ENCODE measurements at regions not wholly inside any gene's neighbourhood (a gene's known extent, or its start where the extent isn't known, plus 50 kb on each side); places are given as distances from the start of the nearest gene placed in this dataset.
"Not testable (repeated sequence)": the region's sequence is repeated elsewhere in the genome, so short reads cannot be mapped to it uniquely, and the experiment has no call there.

- DNase-seq (ENCODE audit: low spot score), result no peak
Observed at GRCh38 chr1:244322791-244323521, 128.8 kb downstream of the ADSS2 start.

GRCh38 chr1:244324176-244324883, 127.4 kb downstream of the ADSS2 start:
- no peak for DNase-seq (ENCODE audit: low spot score)

- no peak for DNase-seq (ENCODE audit: low spot score)
Observed at GRCh38 chr1:244325056-244325758, 126.5 kb downstream of the ADSS2 start.

GRCh38 chr1:244326757-244327156, 125.0 kb downstream of the ADSS2 start:
- DNase-seq (ENCODE audit: low spot score), result no peak

GRCh38 chr1:244327533-244327932, 124.2 kb downstream of the ADSS2 start:
- DNase-seq (ENCODE audit: low spot score), result no peak

- no peak for DNase-seq (ENCODE audit: low spot score)
Observed at GRCh38 chr1:244328476-244328875, 123.2 kb downstream of the ADSS2 start.

GRCh38 chr1:244329591-244330317, 122.0 kb downstream of the ADSS2 start:
- DNase-seq (ENCODE audit: low spot score), result no peak

GRCh38 chr1:244330318-244330625, 121.4 kb downstream of the ADSS2 start:
- DNase-seq (ENCODE audit: low spot score), result no peak

- DNase-seq (ENCODE audit: low spot score), result not testable (repeated sequence)
Observed at GRCh38 chr1:244332761-244333160, 118.9 kb downstream of the ADSS2 start.

GRCh38 chr1:244334315-244334714, 117.4 kb downstream of the ADSS2 start:
- DNase-seq (ENCODE audit: low spot score), result not testable (repeated sequence)

- not testable (repeated sequence) for DNase-seq (ENCODE audit: low spot score)
Observed at GRCh38 chr1:244334842-244335241, 116.9 kb downstream of the ADSS2 start.

GRCh38 chr1:244335456-244335855, 116.3 kb downstream of the ADSS2 start:
- DNase-seq (ENCODE audit: low spot score), result no peak

GRCh38 chr1:244336232-244336899, 115.3 kb downstream of the ADSS2 start:
- no peak for DNase-seq (ENCODE audit: low spot score)

- no peak for DNase-seq (ENCODE audit: low spot score)
Observed at GRCh38 chr1:244337839-244338238, 113.9 kb downstream of the ADSS2 start.

- no peak for DNase-seq (ENCODE audit: low spot score)
Observed at GRCh38 chr1:244339073-244339692, 112.5 kb downstream of the ADSS2 start.

GRCh38 chr1:244339776-244340175, 111.9 kb downstream of the ADSS2 start:
- DNase-seq (ENCODE audit: low spot score), result no peak

- DNase-seq (ENCODE audit: low spot score), result no peak
Observed at GRCh38 chr1:244340396-244340795, 111.3 kb downstream of the ADSS2 start.

- DNase-seq (ENCODE audit: low spot score), result no peak
Observed at GRCh38 chr1:244341455-244342450, 110.0 kb downstream of the ADSS2 start.

- DNase-seq (ENCODE audit: low spot score), result no peak
Observed at GRCh38 chr1:244344001-244344400, 107.7 kb downstream of the ADSS2 start.

GRCh38 chr1:244346972-244347618, 104.6 kb downstream of the ADSS2 start:
- no peak for DNase-seq (ENCODE audit: low spot score)
